ENCODE measurements at regions not wholly inside any gene's neighbourhood (a gene's known extent, or its start where the extent isn't known, plus 50 kb on each side); places are given as distances from the start of the nearest gene placed in this dataset.

DNA sequence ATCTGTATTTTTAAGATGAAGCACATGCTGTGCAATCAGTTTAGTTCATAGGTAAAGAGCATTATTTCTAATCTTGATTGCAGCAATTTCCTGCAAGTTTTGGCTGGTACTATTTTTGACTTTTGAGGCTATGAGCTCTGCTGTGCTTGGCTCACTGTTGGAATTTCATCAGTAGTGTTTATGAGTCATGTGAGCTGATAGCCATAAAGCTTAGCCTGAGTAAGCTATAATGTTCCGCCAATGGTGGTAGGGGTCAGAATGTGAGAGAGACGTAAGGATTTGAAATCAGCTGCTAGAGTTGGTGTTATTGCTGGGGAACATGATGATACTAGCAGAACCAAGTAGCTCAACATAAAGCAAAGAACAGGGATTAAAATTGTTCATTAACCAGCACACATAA, 590.9 kb upstream of the GNPDA2 start:
- TF ChIP-seq POLR2A (IDR thresholded peaks at IDR 0.05) = no peak
- TF ChIP-seq, protein P1, sequence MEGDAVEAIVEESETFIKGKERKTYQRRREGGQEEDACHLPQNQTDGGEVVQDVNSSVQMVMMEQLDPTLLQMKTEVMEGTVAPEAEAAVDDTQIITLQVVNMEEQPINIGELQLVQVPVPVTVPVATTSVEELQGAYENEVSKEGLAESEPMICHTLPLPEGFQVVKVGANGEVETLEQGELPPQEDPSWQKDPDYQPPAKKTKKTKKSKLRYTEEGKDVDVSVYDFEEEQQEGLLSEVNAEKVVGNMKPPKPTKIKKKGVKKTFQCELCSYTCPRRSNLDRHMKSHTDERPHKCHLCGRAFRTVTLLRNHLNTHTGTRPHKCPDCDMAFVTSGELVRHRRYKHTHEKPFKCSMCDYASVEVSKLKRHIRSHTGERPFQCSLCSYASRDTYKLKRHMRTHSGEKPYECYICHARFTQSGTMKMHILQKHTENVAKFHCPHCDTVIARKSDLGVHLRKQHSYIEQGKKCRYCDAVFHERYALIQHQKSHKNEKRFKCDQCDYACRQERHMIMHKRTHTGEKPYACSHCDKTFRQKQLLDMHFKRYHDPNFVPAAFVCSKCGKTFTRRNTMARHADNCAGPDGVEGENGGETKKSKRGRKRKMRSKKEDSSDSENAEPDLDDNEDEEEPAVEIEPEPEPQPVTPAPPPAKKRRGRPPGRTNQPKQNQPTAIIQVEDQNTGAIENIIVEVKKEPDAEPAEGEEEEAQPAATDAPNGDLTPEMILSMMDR (IDR thresholded peaks at IDR 0.05) = no peak

All from uterus (tissue), 2 donors.